ENCODE measurements at regions not wholly inside any gene's neighbourhood (a gene's known extent, or its start where the extent isn't known, plus 50 kb on each side); places are given as distances from the start of the nearest gene placed in this dataset.
A peak's percentile ranks its signal among the peaks of the same experiment; 100 is the strongest.

- Mint-ChIP-seq H3K27me3 (ENCODE audit: insufficient read depth, low read depth, poor library complexity) (peaks cover 24% of the 10 kb centered on the region), H3K27ac (no peak overlapping the region), H3K4me1 (peaks cover 31% of the 10 kb centered on the region), H3K4me3 (no peak overlapping the region), H3K36me3 (ENCODE audit: low read depth) (no peaks in the 10 kb centered on the region), H3K9me3 (no peaks in the 10 kb centered on the region; the same call in 1 of the 3 replicates)
- no peak overlapping the region for H3K27ac ChIP-seq (ENCODE audit: low read depth)
- no peaks in the 10 kb centered on the region for H3K27me3 ChIP-seq (ENCODE audit: insufficient read depth)
- ATAC-seq: peak; percentile 34
- H3K4me1 ChIP-seq (ENCODE audit: insufficient read depth): peaks cover 13% of the 10 kb centered on the region
- no peaks in the 10 kb centered on the region for H3K9me2 ChIP-seq (ENCODE audit: insufficient read depth)
- no peaks in the 10 kb centered on the region for H3K79me2 ChIP-seq (replicated peaks; ENCODE audit: insufficient read depth)
- no peak overlapping the region for H3K4me2 ChIP-seq
- no peaks in the 10 kb centered on the region for H3F3A ChIP-seq (replicated peaks; ENCODE audit: low read depth)
- no peaks in the 10 kb centered on the region for H4K20me1 ChIP-seq (replicated peaks; ENCODE audit: insufficient read depth)
- no peaks in the 10 kb centered on the region for H3K36me3 ChIP-seq (ENCODE audit: insufficient read depth)
- DNase-seq (ENCODE audit: low spot score): no peak
- H2AFZ ChIP-seq: peak overlapping the region; percentile 10; the same call in 1 of the 2 replicates
- TF ChIP-seq EZH2phosphoT487 (IDR thresholded peaks at IDR 0.05; ENCODE audit: unreplicated experiment) (no peak), ZNF331 (CRISPR knock-in tag; IDR thresholded peaks at IDR 0.05; ENCODE audit: low read depth) (no peak), POLR2AphosphoS5 (IDR thresholded peaks at IDR 0.05; ENCODE audit: low read depth) (no peak), JUNB (IDR thresholded peaks at IDR 0.05; ENCODE audit: unreplicated experiment) (no peak), NANOG (IDR thresholded peaks at IDR 0.05; ENCODE audit: borderline replicate concordance) (no peak)
- H3K4me3 ChIP-seq: no peak overlapping the region
Measured at GRCh38 chr13:111541345-111541744, 220.9 kb downstream of the TEX29 start.

DNA sequence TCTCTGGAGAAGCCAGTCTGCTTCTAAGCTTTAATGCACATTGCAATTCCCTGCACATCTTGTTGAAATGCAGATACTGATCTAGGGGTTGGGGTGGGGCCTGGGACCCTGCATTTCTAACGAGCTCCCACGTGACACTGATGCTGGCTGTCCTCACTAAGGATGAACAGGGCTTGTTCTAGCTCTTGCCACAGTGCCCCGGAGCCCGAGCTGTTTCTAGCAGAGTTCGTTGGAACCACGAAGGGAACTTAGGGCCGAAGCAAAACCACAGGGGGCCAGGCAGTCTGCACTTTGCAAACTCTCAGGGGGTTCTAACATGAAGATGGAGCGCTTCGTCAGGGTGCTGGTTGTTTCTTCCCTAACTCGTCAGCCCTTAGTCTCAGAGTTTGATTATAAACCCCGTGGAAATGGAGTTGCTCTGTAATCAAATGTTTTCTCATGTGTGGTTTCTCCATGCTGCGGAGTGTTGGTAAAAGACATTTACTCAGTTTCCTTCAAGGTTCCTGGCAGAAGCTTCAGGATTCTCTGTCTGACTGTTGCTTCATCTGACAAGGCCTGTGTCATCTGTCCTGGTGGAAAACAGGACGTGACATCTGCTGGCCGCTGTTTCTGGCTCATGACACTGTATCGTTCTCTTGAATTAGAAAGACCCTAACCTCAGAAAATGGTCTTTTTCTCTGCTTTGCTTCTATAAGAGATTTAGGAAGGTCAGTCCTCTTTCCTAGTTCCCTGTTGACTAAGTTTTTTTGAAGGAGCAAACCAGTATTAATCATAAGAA, 221.5 kb downstream of the TEX29 start:
- H2AFZ ChIP-seq: peak overlapping the region; percentile 10; the same call in 1 of the 2 replicates
- no peak overlapping the region for H3K27ac Mint-ChIP-seq
- no peaks in the 10 kb centered on the region for H3K27me3 ChIP-seq (ENCODE audit: insufficient read depth)
- H3F3A ChIP-seq (replicated peaks; ENCODE audit: low read depth): no peaks in the 10 kb centered on the region
- H3K4me3 Mint-ChIP-seq: no peak overlapping the region
- no peak overlapping the region for H3K4me3 ChIP-seq
- no peaks in the 10 kb centered on the region; the same call in 1 of the 3 replicates for H3K9me3 Mint-ChIP-seq
- no peaks in the 10 kb centered on the region for H3K36me3 Mint-ChIP-seq (ENCODE audit: low read depth)
- H3K4me2 ChIP-seq: no peak overlapping the region
- ATAC-seq (no peak), DNase-seq (ENCODE audit: low spot score) (no peak)
- peaks cover 27% of the 10 kb centered on the region for H3K4me1 Mint-ChIP-seq
- H3K9me2 ChIP-seq (ENCODE audit: insufficient read depth): no peaks in the 10 kb centered on the region
- no peaks in the 10 kb centered on the region for H3K79me2 ChIP-seq (replicated peaks; ENCODE audit: insufficient read depth)
- peaks cover 20% of the 10 kb centered on the region for H3K27me3 Mint-ChIP-seq (ENCODE audit: insufficient read depth, low read depth, poor library complexity)
- H3K36me3 ChIP-seq (ENCODE audit: insufficient read depth): no peaks in the 10 kb centered on the region
- H3K27ac ChIP-seq (ENCODE audit: low read depth): no peak overlapping the region
- H4K20me1 ChIP-seq (replicated peaks; ENCODE audit: insufficient read depth): no peaks in the 10 kb centered on the region
- H3K4me1 ChIP-seq (ENCODE audit: insufficient read depth): peaks cover 9% of the 10 kb centered on the region
- TF ChIP-seq STAT1 (IDR thresholded peaks at IDR 0.05; ENCODE audit: unreplicated experiment): no peak
- TF ChIP-seq NANOG (IDR thresholded peaks at IDR 0.05; ENCODE audit: borderline replicate concordance): no peak
- TF ChIP-seq JUNB (IDR thresholded peaks at IDR 0.05; ENCODE audit: unreplicated experiment): no peak
- TF ChIP-seq ZNF462 (CRISPR knock-in tag; IDR thresholded peaks at IDR 0.05): no peak
- TF ChIP-seq, protein P1, sequence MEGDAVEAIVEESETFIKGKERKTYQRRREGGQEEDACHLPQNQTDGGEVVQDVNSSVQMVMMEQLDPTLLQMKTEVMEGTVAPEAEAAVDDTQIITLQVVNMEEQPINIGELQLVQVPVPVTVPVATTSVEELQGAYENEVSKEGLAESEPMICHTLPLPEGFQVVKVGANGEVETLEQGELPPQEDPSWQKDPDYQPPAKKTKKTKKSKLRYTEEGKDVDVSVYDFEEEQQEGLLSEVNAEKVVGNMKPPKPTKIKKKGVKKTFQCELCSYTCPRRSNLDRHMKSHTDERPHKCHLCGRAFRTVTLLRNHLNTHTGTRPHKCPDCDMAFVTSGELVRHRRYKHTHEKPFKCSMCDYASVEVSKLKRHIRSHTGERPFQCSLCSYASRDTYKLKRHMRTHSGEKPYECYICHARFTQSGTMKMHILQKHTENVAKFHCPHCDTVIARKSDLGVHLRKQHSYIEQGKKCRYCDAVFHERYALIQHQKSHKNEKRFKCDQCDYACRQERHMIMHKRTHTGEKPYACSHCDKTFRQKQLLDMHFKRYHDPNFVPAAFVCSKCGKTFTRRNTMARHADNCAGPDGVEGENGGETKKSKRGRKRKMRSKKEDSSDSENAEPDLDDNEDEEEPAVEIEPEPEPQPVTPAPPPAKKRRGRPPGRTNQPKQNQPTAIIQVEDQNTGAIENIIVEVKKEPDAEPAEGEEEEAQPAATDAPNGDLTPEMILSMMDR (conservative IDR thresholded peaks at IDR 0.05; ENCODE audit: low read depth in 2 of 2): no peak
- no peak for TF ChIP-seq CREB1 (CRISPR knock-in tag; IDR thresholded peaks at IDR 0.05; ENCODE audit: low read depth)
- TF ChIP-seq ZNF114 (CRISPR knock-in tag; IDR thresholded peaks at IDR 0.05): no peak
- no peak for TF ChIP-seq EZH2 (IDR thresholded peaks at IDR 0.05; ENCODE audit: low read depth, unreplicated experiment)

Data from GM23338 (cell line).